GM21526 (cell line): ENCODE measurements at regions not wholly inside any gene's neighbourhood (a gene's known extent, or its start where the extent isn't known, plus 50 kb on each side); places are given as distances from the start of the nearest gene placed in this dataset.
"Not testable (repeated sequence)": the region's sequence is repeated elsewhere in the genome, so short reads cannot be mapped to it uniquely, and the experiment has no call there.

Source experiments
- ATAC-seq: cut with Tn5 transposase; IDR thresholded peaks from one replicate; pipeline ENCODE4 v1.9.1; 2021; ENCODE audit warnings: moderate library complexity; ENCODE audit not compliant: unreplicated experiment, low FRiP score

GRCh38 chr4:162502109-162502508 lies 338.3 kb upstream of the FSTL5 start:
- no peak for ATAC-seq

GRCh38 chr4:162499478-162499877 lies 335.7 kb upstream of the FSTL5 start:
- ATAC-seq: no peak

- ATAC-seq: no peak
Measured at GRCh38 chr4:162498168-162498567, 334.4 kb upstream of the FSTL5 start.

GRCh38 chr4:162497564-162498167 lies 333.9 kb upstream of the FSTL5 start:
- peak; percentile 74 for ATAC-seq

GRCh38 chr4:162494935-162495334 lies 331.1 kb upstream of the FSTL5 start:
- no peak for ATAC-seq

GRCh38 chr4:162485486-162485885 lies 321.7 kb upstream of the FSTL5 start:
- ATAC-seq: no peak

GRCh38 chr4:162475246-162475645 lies 311.4 kb upstream of the FSTL5 start:
- ATAC-seq: no peak

- no peak for ATAC-seq
Measured at GRCh38 chr4:162469977-162470376, 306.2 kb upstream of the FSTL5 start.

GRCh38 chr4:162465356-162465755 lies 301.6 kb upstream of the FSTL5 start:
- not testable (repeated sequence) for ATAC-seq

GRCh38 chr4:162461952-162462351 lies 298.2 kb upstream of the FSTL5 start:
- ATAC-seq: no peak

- no peak for ATAC-seq
Measured at GRCh38 chr4:162458051-162458450, 294.3 kb upstream of the FSTL5 start.

GRCh38 chr4:162457071-162457865 lies 293.5 kb upstream of the FSTL5 start:
- ATAC-seq: no peak

- ATAC-seq: no peak
Measured at GRCh38 chr4:162456106-162456505, 292.3 kb upstream of the FSTL5 start.

- no peak for ATAC-seq
Measured at GRCh38 chr4:162450531-162451035, 286.8 kb upstream of the FSTL5 start.

GRCh38 chr4:162443510-162443909 lies 279.7 kb upstream of the FSTL5 start:
- no peak for ATAC-seq

- ATAC-seq: no peak
Measured at GRCh38 chr4:162442128-162442527, 278.3 kb upstream of the FSTL5 start.

GRCh38 chr4:162422312-162422711 lies 258.5 kb upstream of the FSTL5 start:
- ATAC-seq: no peak

- no peak for ATAC-seq
Measured at GRCh38 chr4:162410854-162411253, 247.1 kb upstream of the FSTL5 start.

- no peak for ATAC-seq
Measured at GRCh38 chr4:162409048-162409447, 245.2 kb upstream of the FSTL5 start.

GRCh38 chr4:162408309-162408708 lies 244.5 kb upstream of the FSTL5 start:
- ATAC-seq: no peak

GRCh38 chr4:162406637-162407365 lies 243.0 kb upstream of the FSTL5 start:
- ATAC-seq: no peak
